Thyroid gland (tissue), 4 donors: ENCODE measurements at regions not wholly inside any gene's neighbourhood (a gene's known extent, or its start where the extent isn't known, plus 50 kb on each side); places are given as distances from the start of the nearest gene placed in this dataset.
"Not testable (repeated sequence)": the region's sequence is repeated elsewhere in the genome, so short reads cannot be mapped to it uniquely, and the experiment has no call there.

Experiments
- DNase-seq, 2 donors: peaks; one replicate each; pipeline ENCODE4 v3.0.0-alpha.2; 2019
- H3K27ac ChIP-seq, 3 donors: fragments of 200-600 bp; sonication (generic); 1 replicate in 2 of 3; 2 replicates in 1 of 3; pipeline ENCODE4 v1.5.1; 2016 to 2019; ENCODE audit warnings: mild to moderate bottlenecking in 1 of 3, moderate library complexity in 1 of 3
- H3K27me3 ChIP-seq: fragments of 200-600 bp; sonication (generic); one replicate; pipeline ENCODE4 v1.5.1; 2019
- H3K36me3 ChIP-seq, 2 donors: fragments of 200-600 bp; sonication (generic); one replicate each; pipeline ENCODE4 v1.5.1; 2016 to 2019
- H3K4me1 ChIP-seq, 2 donors: fragments of 200-600 bp; sonication (generic); one replicate each; pipeline ENCODE4 v1.5.1; 2017 to 2019
- H3K4me3 ChIP-seq, 3 donors: fragments of 200-600 bp; sonication (generic); replicated peaks in 1 of 3; 1 replicate in 2 of 3; 2 replicates in 1 of 3; pipeline ENCODE4 v1.5.1; 2016; ENCODE audit warnings: mild to moderate bottlenecking in 1 of 3
- H3K9me3 ChIP-seq: fragments of 200-600 bp; sonication (generic); one replicate; pipeline ENCODE4 v1.5.1; 2017
- POLR2A ChIP-seq, 2 donors: fragments of 450-650 bp; IDR thresholded peaks; one replicate each; pipeline ENCODE4 v1.6.1; 2017; ENCODE audit warnings: antibody characterized with exemption in 2 of 2, mild to moderate bottlenecking in 2 of 2, moderate library complexity in 1 of 2
- WGBS, 2 donors: methylation state at CpG; one replicate each; pipeline ENCODE4 v1.1.5; 2017; 5-methylcytosine and 5-hydroxymethylcytosine counted together
- intact Hi-C: fragments of 100-400 bp; cut with DNase I; formaldehyde crosslinking; loops from one replicate; pipeline ENCODE4 v1.15.1; 2023
- TF ChIP-seq, protein P1 (sequence below), 6 experiments: fragments of 200-600 bp in 3 of 6; fragments of 450-650 bp in 3 of 6; sonication (generic) in 3 of 6; IDR thresholded peaks; one replicate each; pipeline ENCODE4 v1.5.1; 2016 to 2019; ENCODE audit warnings: antibody characterized with exemption in 6 of 6, mild to moderate bottlenecking in 2 of 6, inconsistent platforms in 1 of 6, moderate library complexity in 1 of 6

DNA sequence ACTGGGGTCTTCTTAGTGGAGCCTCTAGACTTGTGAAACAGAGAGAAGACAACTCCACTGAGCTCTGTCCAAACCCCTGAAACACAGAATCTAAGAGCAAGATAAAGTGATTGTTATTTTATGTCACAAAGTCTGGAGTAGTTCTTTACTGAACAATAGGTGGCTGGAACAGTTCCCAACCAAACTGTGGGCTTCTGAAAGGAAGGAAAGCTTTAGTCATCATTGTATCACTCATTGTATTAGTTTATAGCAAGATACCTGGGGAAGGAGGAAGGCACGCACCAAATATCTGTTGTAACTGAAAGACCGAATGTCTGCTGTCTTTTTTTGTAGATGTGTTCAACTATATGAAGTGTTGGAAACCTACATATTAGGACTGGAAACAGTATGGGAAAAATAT is 284.9 kb upstream of the TBX18 start:
- WGBS, 2 donors = 88 to 89% methylated on average over 2 of the region's 2 CpGs
- H3K4me3 ChIP-seq = no peak overlapping the region
- H3K36me3 ChIP-seq = no peaks in the 10 kb centered on the region
- no peaks in the 10 kb centered on the region for H3K27me3 ChIP-seq
- no peak for DNase-seq
- H3K27ac ChIP-seq = no peak overlapping the region
- TF ChIP-seq POLR2A (IDR thresholded peaks at IDR 0.05) = no peak
- TF ChIP-seq, protein P1, sequence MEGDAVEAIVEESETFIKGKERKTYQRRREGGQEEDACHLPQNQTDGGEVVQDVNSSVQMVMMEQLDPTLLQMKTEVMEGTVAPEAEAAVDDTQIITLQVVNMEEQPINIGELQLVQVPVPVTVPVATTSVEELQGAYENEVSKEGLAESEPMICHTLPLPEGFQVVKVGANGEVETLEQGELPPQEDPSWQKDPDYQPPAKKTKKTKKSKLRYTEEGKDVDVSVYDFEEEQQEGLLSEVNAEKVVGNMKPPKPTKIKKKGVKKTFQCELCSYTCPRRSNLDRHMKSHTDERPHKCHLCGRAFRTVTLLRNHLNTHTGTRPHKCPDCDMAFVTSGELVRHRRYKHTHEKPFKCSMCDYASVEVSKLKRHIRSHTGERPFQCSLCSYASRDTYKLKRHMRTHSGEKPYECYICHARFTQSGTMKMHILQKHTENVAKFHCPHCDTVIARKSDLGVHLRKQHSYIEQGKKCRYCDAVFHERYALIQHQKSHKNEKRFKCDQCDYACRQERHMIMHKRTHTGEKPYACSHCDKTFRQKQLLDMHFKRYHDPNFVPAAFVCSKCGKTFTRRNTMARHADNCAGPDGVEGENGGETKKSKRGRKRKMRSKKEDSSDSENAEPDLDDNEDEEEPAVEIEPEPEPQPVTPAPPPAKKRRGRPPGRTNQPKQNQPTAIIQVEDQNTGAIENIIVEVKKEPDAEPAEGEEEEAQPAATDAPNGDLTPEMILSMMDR (IDR thresholded peaks at IDR 0.05) = no peak
- H3K9me3 ChIP-seq = no peaks in the 10 kb centered on the region
- intact Hi-C loops = no loop called here
- no peaks in the 10 kb centered on the region for H3K4me1 ChIP-seq

DNA sequence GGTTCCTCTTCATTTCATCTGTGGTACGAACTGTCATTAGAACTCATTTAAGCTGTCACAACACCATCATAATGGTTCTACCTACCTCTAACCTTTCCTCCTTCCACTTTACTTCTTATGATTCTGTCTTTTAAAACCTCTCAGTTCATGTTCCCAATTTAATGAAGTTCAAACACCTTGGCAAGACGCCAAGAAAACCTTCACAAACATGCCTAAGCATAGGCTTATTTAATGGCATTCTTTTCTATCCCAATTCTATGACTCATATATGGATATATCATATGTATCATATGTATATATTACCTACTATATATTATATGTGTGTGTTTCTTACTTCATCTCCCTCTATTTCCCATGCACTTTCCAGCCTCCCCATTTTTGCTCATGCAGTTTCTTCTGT is 283.4 kb upstream of the TBX18 start:
- WGBS, 2 donors = 69 to 71% methylated on average over 2 of the region's 2 CpGs

DNA sequence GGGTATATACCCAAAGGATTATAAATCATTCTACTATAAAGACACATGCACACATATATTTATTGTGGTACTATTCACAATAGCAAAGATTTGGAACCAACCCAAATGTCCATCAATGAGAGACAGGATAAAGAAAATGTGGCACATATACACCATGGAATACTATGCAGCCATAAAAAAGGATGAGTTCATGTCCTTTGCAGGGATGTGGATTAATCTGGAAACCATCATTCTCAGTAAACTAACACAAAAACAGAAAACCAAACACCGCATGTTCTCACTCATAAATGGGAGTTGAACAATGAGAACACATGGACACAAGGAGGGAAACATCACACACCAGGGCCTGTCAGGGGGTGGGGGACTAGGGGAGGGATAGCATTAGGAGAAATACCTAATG is 281.4 kb upstream of the TBX18 start:
- 94 to 97% methylated on average over 1 of the region's 1 CpG for WGBS, 2 donors
- H3K9me3 ChIP-seq, intact Hi-C loops, DNase-seq, H3K36me3 ChIP-seq, H3K27me3 ChIP-seq, H3K4me1 ChIP-seq, H3K4me3 ChIP-seq, H3K27ac ChIP-seq: not testable (repeated sequence)

More for the DNA sequence above, 283.4 kb upstream of the TBX18 start:
- intact Hi-C loops = no loop called here
- TF ChIP-seq POLR2A (IDR thresholded peaks at IDR 0.05) = no peak
- TF ChIP-seq, protein P1 (IDR thresholded peaks at IDR 0.05) = no peak
- Histone ChIP-seq H3K27me3 (no peaks in the 10 kb centered on the region), H3K9me3 (no peaks in the 10 kb centered on the region), H3K4me3 (no peak overlapping the region), H3K27ac (no peak overlapping the region), H3K4me1 (no peaks in the 10 kb centered on the region), H3K36me3 (no peaks in the 10 kb centered on the region)
- no peak for DNase-seq

DNA sequence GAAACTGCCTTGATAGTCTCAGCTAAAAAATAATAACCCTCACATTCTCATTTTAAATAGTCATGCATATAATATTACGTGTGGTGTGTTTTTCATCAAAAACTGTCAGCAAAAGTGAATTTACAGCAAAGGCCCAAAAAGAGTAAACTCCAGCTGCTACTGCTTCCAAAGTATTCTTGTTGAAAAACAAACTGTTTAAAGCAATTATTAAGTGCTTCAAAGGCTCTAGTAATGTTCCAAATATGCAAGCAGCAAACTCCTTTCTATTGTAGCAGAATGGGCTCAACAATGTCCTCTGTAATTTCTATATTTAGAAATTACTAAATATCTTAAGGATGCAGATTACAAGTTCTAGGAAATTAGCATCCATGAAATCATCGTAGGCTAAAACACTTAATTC is 280.0 kb upstream of the TBX18 start:
- H3K27me3 ChIP-seq = no peaks in the 10 kb centered on the region
- intact Hi-C loops = no loop called here
- H3K4me3 ChIP-seq = no peak overlapping the region
- H3K27ac ChIP-seq = no peak overlapping the region
- no peak for DNase-seq
- H3K4me1 ChIP-seq = no peaks in the 10 kb centered on the region
- H3K9me3 ChIP-seq = no peaks in the 10 kb centered on the region
- H3K36me3 ChIP-seq = no peaks in the 10 kb centered on the region
- no peak for TF ChIP-seq POLR2A (IDR thresholded peaks at IDR 0.05)
- TF ChIP-seq, protein P1 (IDR thresholded peaks at IDR 0.05) = no peak
- 60 to 69% methylated on average over 2 of the region's 2 CpGs for WGBS, 2 donors

DNA sequence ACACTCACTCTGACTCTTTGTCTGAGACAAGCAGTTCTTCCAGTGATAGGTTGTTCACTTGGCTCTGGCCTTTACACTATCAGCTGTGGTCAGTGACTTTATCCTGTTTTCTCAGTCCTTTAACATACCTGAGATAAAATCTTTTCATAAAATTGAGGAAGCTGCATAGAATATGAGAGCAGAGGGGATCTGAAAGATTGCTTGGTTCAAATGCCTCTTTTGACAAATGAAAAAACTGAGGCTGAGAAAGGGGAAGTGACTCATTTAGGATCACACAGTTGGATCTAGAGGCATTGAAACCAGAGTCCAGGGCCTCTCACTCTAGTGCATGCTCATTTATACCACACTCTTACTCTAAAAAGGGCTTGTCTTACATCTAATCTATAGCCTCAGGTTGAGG is 277.0 kb upstream of the TBX18 start:
- DNase-seq = no peak
- no peaks in the 10 kb centered on the region for H3K36me3 ChIP-seq
- intact Hi-C loops = no loop called here
- no peaks in the 10 kb centered on the region for H3K4me1 ChIP-seq
- TF ChIP-seq POLR2A (IDR thresholded peaks at IDR 0.05) = no peak
- TF ChIP-seq, protein P1 (IDR thresholded peaks at IDR 0.05) = no peak
- H3K27ac ChIP-seq = no peak overlapping the region
- H3K9me3 ChIP-seq = no peaks in the 10 kb centered on the region
- H3K4me3 ChIP-seq = no peak overlapping the region
- no peaks in the 10 kb centered on the region for H3K27me3 ChIP-seq

DNA sequence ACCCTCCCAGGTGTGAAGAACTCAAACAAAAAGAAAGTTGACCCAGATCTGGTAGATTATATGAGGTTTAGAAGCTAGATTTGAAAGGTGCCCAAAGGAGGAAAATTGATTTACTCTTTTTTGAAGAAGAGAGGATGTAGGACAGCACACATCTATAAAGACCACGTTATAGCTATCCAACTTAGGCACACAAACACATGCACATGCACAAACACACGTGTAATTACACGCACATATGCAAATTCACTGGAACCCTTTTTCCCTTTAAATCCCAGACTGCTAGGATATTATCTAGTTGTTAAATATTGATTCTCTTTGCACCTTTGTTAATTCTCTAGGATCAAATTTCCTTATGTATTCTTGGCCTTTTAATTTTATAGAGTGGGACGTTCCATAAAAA is 272.8 kb upstream of the TBX18 start:
- DNase-seq = no peak
- 80 to 83% methylated on average over 4 of the region's 4 CpGs for WGBS, 2 donors
- intact Hi-C loops = no loop called here
- Histone ChIP-seq H3K27me3 (no peaks in the 10 kb centered on the region), H3K36me3 (no peaks in the 10 kb centered on the region), H3K27ac (no peak overlapping the region), H3K4me3 (no peak overlapping the region), H3K9me3 (no peaks in the 10 kb centered on the region), H3K4me1 (no peaks in the 10 kb centered on the region)
- TF ChIP-seq, protein P1 (IDR thresholded peaks at IDR 0.05) = no peak
- TF ChIP-seq POLR2A (IDR thresholded peaks at IDR 0.05) = no peak
